ENCODE measurements at regions not wholly inside any gene's neighbourhood (a gene's known extent, or its start where the extent isn't known, plus 50 kb on each side); places are given as distances from the start of the nearest gene placed in this dataset.

GRCh38 chr11:129302386-129303101, 73.1 kb upstream of the BARX2 start:
- no peak for DNase-seq (ENCODE audit: low spot score in 2 of 2)
- no peak overlapping the region for H3K27ac ChIP-seq
- no peaks in the 10 kb centered on the region for H3K4me1 ChIP-seq
- TF ChIP-seq EP300 (IDR thresholded peaks at IDR 0.05): no peak
- TF ChIP-seq POLR2A (IDR thresholded peaks at IDR 0.05): no peak
- no peak for TF ChIP-seq CTCF (IDR thresholded peaks at IDR 0.05)
- TF ChIP-seq POLR2AphosphoS5 (IDR thresholded peaks at IDR 0.05): no peak
- WGBS: 90% methylated on average over 6 of the region's 6 CpGs
- no peaks in the 10 kb centered on the region for H3K36me3 ChIP-seq
- H3K9me3 ChIP-seq: no peaks in the 10 kb centered on the region
- H3K4me3 ChIP-seq: no peak overlapping the region
- no peaks in the 10 kb centered on the region for H3K27me3 ChIP-seq

GRCh38 chr11:129300099-129300498, 75.5 kb upstream of the BARX2 start:
- Histone ChIP-seq H3K4me1 (no peaks in the 10 kb centered on the region), H3K36me3 (no peaks in the 10 kb centered on the region), H3K4me3 (no peak overlapping the region), H3K9me3 (no peaks in the 10 kb centered on the region), H3K27me3 (no peaks in the 10 kb centered on the region), H3K27ac (no peak overlapping the region)
- 74% methylated on average over 3 of the region's 3 CpGs for WGBS
- TF ChIP-seq POLR2A (IDR thresholded peaks at IDR 0.05): no peak
- TF ChIP-seq CTCF (IDR thresholded peaks at IDR 0.05): no peak
- no peak for TF ChIP-seq POLR2AphosphoS5 (IDR thresholded peaks at IDR 0.05)
- no peak for DNase-seq (ENCODE audit: low spot score in 2 of 2)

GRCh38 chr11:129298988-129299387, 76.7 kb upstream of the BARX2 start:
- Histone ChIP-seq H3K27me3 (no peaks in the 10 kb centered on the region), H3K4me3 (no peak overlapping the region), H3K36me3 (no peaks in the 10 kb centered on the region), H3K27ac (no peak overlapping the region), H3K9me3 (no peaks in the 10 kb centered on the region), H3K4me1 (no peaks in the 10 kb centered on the region)
- TF ChIP-seq POLR2A (IDR thresholded peaks at IDR 0.05) (no peak), CTCF (IDR thresholded peaks at IDR 0.05) (no peak), POLR2AphosphoS5 (IDR thresholded peaks at IDR 0.05) (no peak), EP300 (IDR thresholded peaks at IDR 0.05) (no peak)
- WGBS: 58% methylated on average over 2 of the region's 2 CpGs
- DNase-seq (ENCODE audit: low spot score in 2 of 2): no peak

GRCh38 chr11:129295746-129296145, 79.9 kb upstream of the BARX2 start:
- DNase-seq (ENCODE audit: low spot score in 2 of 2): no peak
- no peaks in the 10 kb centered on the region for H3K27me3 ChIP-seq
- H3K4me3 ChIP-seq: no peak overlapping the region
- H3K27ac ChIP-seq: no peak overlapping the region
- TF ChIP-seq EP300 (IDR thresholded peaks at IDR 0.05): no peak
- no peak for TF ChIP-seq POLR2AphosphoS5 (IDR thresholded peaks at IDR 0.05)
- no peak for TF ChIP-seq CTCF (IDR thresholded peaks at IDR 0.05)
- TF ChIP-seq POLR2A (IDR thresholded peaks at IDR 0.05): no peak
- H3K36me3 ChIP-seq: no peaks in the 10 kb centered on the region
- 82% methylated on average over 5 of the region's 5 CpGs for WGBS
- no peaks in the 10 kb centered on the region for H3K9me3 ChIP-seq
- no peaks in the 10 kb centered on the region for H3K4me1 ChIP-seq

GRCh38 chr11:129292771-129293170, 82.9 kb upstream of the BARX2 start:
- WGBS: 28% methylated on average over 2 of the region's 2 CpGs
- Histone ChIP-seq H3K9me3 (no peaks in the 10 kb centered on the region), H3K36me3 (no peaks in the 10 kb centered on the region), H3K4me3 (no peak overlapping the region), H3K27ac (no peak overlapping the region), H3K27me3 (no peaks in the 10 kb centered on the region), H3K4me1 (no peaks in the 10 kb centered on the region)
- TF ChIP-seq POLR2AphosphoS5 (IDR thresholded peaks at IDR 0.05) (no peak), EP300 (IDR thresholded peaks at IDR 0.05) (no peak), POLR2A (IDR thresholded peaks at IDR 0.05) (no peak), CTCF (IDR thresholded peaks at IDR 0.05) (no peak)
- DNase-seq (ENCODE audit: low spot score in 2 of 2): no peak
